ENCODE measurements at regions not wholly inside any gene's neighbourhood (a gene's known extent, or its start where the extent isn't known, plus 50 kb on each side); places are given as distances from the start of the nearest gene placed in this dataset.

GRCh38 chr1:67616394-67616985, 68.5 kb upstream of the GADD45A start:
- intact Hi-C loops (cut with micrococcal nuclease) = no loop called here
- TF ChIP-seq YY1 (IDR thresholded peaks at IDR 0.05; ENCODE audit: extremely low read depth, insufficient replicate concordance, low read depth, low read length) (no peak), EZH2phosphoT487 (IDR thresholded peaks at IDR 0.05; ENCODE audit: borderline replicate concordance) (no peak), ZBTB33 (IDR thresholded peaks at IDR 0.05; ENCODE audit: extremely low read depth, insufficient replicate concordance, low read length) (no peak), ZFX (IDR thresholded peaks at IDR 0.05) (no peak), POLR2A (IDR thresholded peaks at IDR 0.05; ENCODE audit: borderline replicate concordance, extremely low read depth, insufficient read depth, insufficient read length) (no peak), EGR1 (IDR thresholded peaks at IDR 0.05; ENCODE audit: low read depth) (no peak), SIN3A (IDR thresholded peaks at IDR 0.05; ENCODE audit: low read depth) (no peak), EZH2 (IDR thresholded peaks at IDR 0.05) (no peak), TCF7L2 (IDR thresholded peaks at IDR 0.05; ENCODE audit: borderline replicate concordance, extremely low read depth, insufficient read depth, insufficient read length) (no peak), POLR2AphosphoS5 (IDR thresholded peaks at IDR 0.05; ENCODE audit: low read depth, low read length) (no peak), CBX3 (IDR thresholded peaks at IDR 0.05; ENCODE audit: low read depth) (no peak), ATF3 (IDR thresholded peaks at IDR 0.05) (no peak), SP1 (IDR thresholded peaks at IDR 0.05; ENCODE audit: low read depth) (no peak), REST (IDR thresholded peaks at IDR 0.05; ENCODE audit: low read depth) (no peak), ZNF274 (IDR thresholded peaks at IDR 0.05; ENCODE audit: low read depth, low read length) (no peak), RAD21 (IDR thresholded peaks at IDR 0.05; ENCODE audit: low read depth) (no peak), SRF (IDR thresholded peaks at IDR 0.05; ENCODE audit: low read depth) (no peak)
- TF ChIP-seq, protein P1, sequence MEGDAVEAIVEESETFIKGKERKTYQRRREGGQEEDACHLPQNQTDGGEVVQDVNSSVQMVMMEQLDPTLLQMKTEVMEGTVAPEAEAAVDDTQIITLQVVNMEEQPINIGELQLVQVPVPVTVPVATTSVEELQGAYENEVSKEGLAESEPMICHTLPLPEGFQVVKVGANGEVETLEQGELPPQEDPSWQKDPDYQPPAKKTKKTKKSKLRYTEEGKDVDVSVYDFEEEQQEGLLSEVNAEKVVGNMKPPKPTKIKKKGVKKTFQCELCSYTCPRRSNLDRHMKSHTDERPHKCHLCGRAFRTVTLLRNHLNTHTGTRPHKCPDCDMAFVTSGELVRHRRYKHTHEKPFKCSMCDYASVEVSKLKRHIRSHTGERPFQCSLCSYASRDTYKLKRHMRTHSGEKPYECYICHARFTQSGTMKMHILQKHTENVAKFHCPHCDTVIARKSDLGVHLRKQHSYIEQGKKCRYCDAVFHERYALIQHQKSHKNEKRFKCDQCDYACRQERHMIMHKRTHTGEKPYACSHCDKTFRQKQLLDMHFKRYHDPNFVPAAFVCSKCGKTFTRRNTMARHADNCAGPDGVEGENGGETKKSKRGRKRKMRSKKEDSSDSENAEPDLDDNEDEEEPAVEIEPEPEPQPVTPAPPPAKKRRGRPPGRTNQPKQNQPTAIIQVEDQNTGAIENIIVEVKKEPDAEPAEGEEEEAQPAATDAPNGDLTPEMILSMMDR (IDR thresholded peaks at IDR 0.05 in 2 of 3, conservative IDR thresholded peaks at IDR 0.05 in 1 of 3; ENCODE audit: borderline replicate concordance in 1 of 3, insufficient read depth in 1 of 3, low read depth in 2 of 3, low read length in 2 of 3) = no peak
- TF ChIP-seq, protein P2, sequence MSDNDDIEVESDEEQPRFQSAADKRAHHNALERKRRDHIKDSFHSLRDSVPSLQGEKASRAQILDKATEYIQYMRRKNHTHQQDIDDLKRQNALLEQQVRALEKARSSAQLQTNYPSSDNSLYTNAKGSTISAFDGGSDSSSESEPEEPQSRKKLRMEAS (IDR thresholded peaks at IDR 0.05) = no peak
- CTCF ChIA-PET = no interaction called here
- Histone ChIP-seq H3K79me2 (ENCODE audit: insufficient read depth, low read length) (no peaks in the 10 kb centered on the region), H3K9me2 (ENCODE audit: insufficient read depth) (no peaks in the 10 kb centered on the region), H4K20me1 (ENCODE audit: insufficient read depth) (no peaks in the 10 kb centered on the region), H3K27ac (ENCODE audit: low read depth, low read length) (no peak overlapping the region), H2AFZ (ENCODE audit: low read depth, low read length, poor library complexity, severe bottlenecking) (no peak overlapping the region), H3K4me2 (ENCODE audit: low read length) (no peak overlapping the region), H3K36me3 (ENCODE audit: control insufficient read depth in 1 of 2, insufficient read depth in 2 of 2, low read length in 2 of 2) (no peaks in the 10 kb centered on the region), H3K4me3 (replicated peaks in 1 of 2; ENCODE audit: low read depth in 1 of 2, low read length in 2 of 2) (no peak overlapping the region), H3K9ac (ENCODE audit: low read length) (no peak overlapping the region), H3K4me1 (ENCODE audit: control insufficient read depth in 1 of 2, insufficient read depth in 2 of 2, low read length in 2 of 2) (no peaks in the 10 kb centered on the region), H3K9me3 (ENCODE audit: control insufficient read depth in 1 of 2, insufficient read depth in 1 of 2, low read depth in 1 of 2, low read length in 2 of 2) (no peaks in the 10 kb centered on the region), H3K27me3 (ENCODE audit: insufficient read depth, low read length) (no peaks in the 10 kb centered on the region)
- POLR2A ChIA-PET = no interaction called here
- DNase-seq (ENCODE audit: low read depth, low spot score) (no peak), ATAC-seq (no peak)
- RAD21 ChIA-PET (ENCODE audit: low non-redundant PET in 1 of 2, low total read pairs in 2 of 2, uncharacterized antibody in 2 of 2, unreplicated experiment in 2 of 2) = no interaction called here
- no TSS peak for BruUV-seq (replicated peaks)
